CD8-positive, alpha-beta memory T cell (primary cell): ENCODE measurements at regions not wholly inside any gene's neighbourhood (a gene's known extent, or its start where the extent isn't known, plus 50 kb on each side); places are given as distances from the start of the nearest gene placed in this dataset.

Experiments used
- CTCF ChIA-PET: fragments of 350-600 bp; sonication (Branson Sonifier 250); formaldehyde crosslinking; loops from one replicate; lab custom pipeline; 2021; ENCODE audit warnings: antibody characterized with exemption; lab: Charles Lee
- POLR2A ChIA-PET: fragments of 350-600 bp; sonication (Branson Sonifier 250); formaldehyde crosslinking; loops from one replicate; lab custom pipeline; 2021; ENCODE audit warnings: antibody characterized with exemption; lab: Charles Lee
- DNase-seq, 5 donors: peaks; one replicate each; pipeline versions ENCODE4 v3.0.0 to v3.0.0-alpha.2; 2020 to 2022; ENCODE audit warnings: mixed read lengths in 1 of 5
- H3K27ac ChIP-seq: one replicate; pipeline ENCODE4 v1.7.0; 2013; ENCODE audit warnings: low read depth, mild to moderate bottlenecking, low read length, moderate library complexity
- H3K27me3 ChIP-seq: 2 replicates; pipeline ENCODE4 v1.7.0; 2013; ENCODE audit warnings: low read length, mild to moderate bottlenecking; ENCODE audit not compliant: insufficient read depth, poor library complexity, severe bottlenecking
- H3K36me3 ChIP-seq: 2 replicates; pipeline ENCODE4 v1.7.0; 2013; ENCODE audit warnings: mild to moderate bottlenecking, low read length, moderate library complexity; ENCODE audit not compliant: insufficient read depth
- H3K4me1 ChIP-seq: 2 replicates; pipeline ENCODE4 v1.7.0; 2013; ENCODE audit warnings: mild to moderate bottlenecking, low read length, moderate library complexity; ENCODE audit not compliant: insufficient read depth
- H3K4me3 ChIP-seq: 2 replicates; pipeline ENCODE4 v1.7.0; 2013; ENCODE audit warnings: mild to moderate bottlenecking, low read length
- H3K9me3 ChIP-seq: 2 replicates; pipeline ENCODE4 v1.7.0; 2013; ENCODE audit warnings: mild to moderate bottlenecking, low read length
- H3K27ac Mint-ChIP-seq, 8 donors: one replicate each; pipeline ENCODE4 v1.8.0; 2020 to 2021; ENCODE audit warnings: mixed read lengths in 8 of 8, mild to moderate bottlenecking in 6 of 8, inconsistent platforms in 3 of 8, moderate library complexity in 3 of 8
- H3K27me3 Mint-ChIP-seq, 2 donors: one replicate each; pipeline ENCODE4 v1.8.0; 2020 to 2021; ENCODE audit warnings: mixed read lengths in 2 of 2, mild to moderate bottlenecking in 1 of 2, moderate library complexity in 1 of 2
- H3K36me3 Mint-ChIP-seq, 3 donors: one replicate each; pipeline ENCODE4 v1.8.0; 2020 to 2021; ENCODE audit warnings: mixed read lengths in 3 of 3, inconsistent platforms in 1 of 3, mild to moderate bottlenecking in 1 of 3
- H3K4me1 Mint-ChIP-seq, 3 donors: one replicate each; pipeline ENCODE4 v1.8.0; 2020 to 2021; ENCODE audit warnings: mixed read lengths in 3 of 3, inconsistent platforms in 1 of 3, mild to moderate bottlenecking in 1 of 3
- H3K4me3 Mint-ChIP-seq, 7 donors: one replicate each; pipeline ENCODE4 v1.8.0; 2020 to 2021; ENCODE audit warnings: mixed read lengths in 7 of 7, mild to moderate bottlenecking in 6 of 7, moderate library complexity in 4 of 7, inconsistent platforms in 2 of 7
- H3K9me3 Mint-ChIP-seq, 5 donors: one replicate each; pipeline ENCODE4 v1.8.0; 2020 to 2022; ENCODE audit warnings: mixed read lengths in 5 of 5, mild to moderate bottlenecking in 3 of 5, moderate library complexity in 2 of 5, inconsistent platforms in 1 of 5

- Histone ChIP-seq H3K4me1 (no peaks in the 10 kb centered on the region), H3K36me3 (no peaks in the 10 kb centered on the region), H3K4me3 (no peak overlapping the region), H3K27me3 (no peaks in the 10 kb centered on the region), H3K27ac (no peak overlapping the region), H3K9me3 (no peaks in the 10 kb centered on the region)
- peaks cover 0 to 6% (median 2%) of the 10 kb centered on the region in 5 donors for H3K9me3 Mint-ChIP-seq
- ChIA-PET POLR2A (no interaction called here), CTCF (no interaction called here)
- no peak for DNase-seq
- H3K36me3 Mint-ChIP-seq: no peaks in the 10 kb centered on the region
- H3K4me1 Mint-ChIP-seq: no peaks in the 10 kb centered on the region
- H3K4me3 Mint-ChIP-seq: no peak overlapping the region
- peaks cover 0 to 2% of the 10 kb centered on the region in 2 donors for H3K27me3 Mint-ChIP-seq
- H3K27ac Mint-ChIP-seq: no peak overlapping the region
Measured at GRCh38 chr12:118715647-118716046, 265.7 kb upstream of the SRRM4 start.

- Mint-ChIP-seq H3K4me1 (no peaks in the 10 kb centered on the region), H3K27ac (no peak overlapping the region)
- CTCF ChIA-PET: no interaction called here
Measured at GRCh38 chr12:118727196-118727978, 254.0 kb upstream of the SRRM4 start.

GRCh38 chr12:118727979-118728366 is 253.4 kb upstream of the SRRM4 start:
- Histone ChIP-seq H3K27ac (no peak overlapping the region), H3K36me3 (no peaks in the 10 kb centered on the region), H3K4me1 (no peaks in the 10 kb centered on the region), H3K9me3 (no peaks in the 10 kb centered on the region), H3K4me3 (no peak overlapping the region), H3K27me3 (no peaks in the 10 kb centered on the region)
- ChIA-PET CTCF (no interaction called here), POLR2A (no interaction called here)
- H3K9me3 Mint-ChIP-seq: peaks cover 0 to 8% (median 0%) of the 10 kb centered on the region in 5 donors
- H3K27me3 Mint-ChIP-seq: peaks cover 0 to 1% of the 10 kb centered on the region in 2 donors
- no peak overlapping the region for H3K4me3 Mint-ChIP-seq
- no peak for DNase-seq
- H3K27ac Mint-ChIP-seq: no peak overlapping the region
- H3K4me1 Mint-ChIP-seq: no peaks in the 10 kb centered on the region
- H3K36me3 Mint-ChIP-seq: no peaks in the 10 kb centered on the region

More at GRCh38 chr12:118727196-118727978, 254.0 kb upstream of the SRRM4 start:
- peaks cover 0 to 1% of the 10 kb centered on the region in 2 donors for H3K27me3 Mint-ChIP-seq
- Histone ChIP-seq H3K27me3 (no peaks in the 10 kb centered on the region), H3K4me1 (no peaks in the 10 kb centered on the region), H3K27ac (no peak overlapping the region), H3K36me3 (no peaks in the 10 kb centered on the region), H3K9me3 (no peaks in the 10 kb centered on the region), H3K4me3 (no peak overlapping the region)
- POLR2A ChIA-PET: no interaction called here
- DNase-seq: no peak
- H3K4me3 Mint-ChIP-seq: no peak overlapping the region
- no peaks in the 10 kb centered on the region for H3K36me3 Mint-ChIP-seq
- peaks cover 0 to 8% (median 0%) of the 10 kb centered on the region in 5 donors for H3K9me3 Mint-ChIP-seq

- H3K4me3 Mint-ChIP-seq: no peak overlapping the region
- H3K4me3 ChIP-seq: no peak overlapping the region
- peaks cover 0 to 8% (median 5%) of the 10 kb centered on the region in 5 donors for H3K9me3 Mint-ChIP-seq
- no peaks in the 10 kb centered on the region for H3K27me3 ChIP-seq
- no peak for DNase-seq
- no peak overlapping the region for H3K27ac ChIP-seq
- H3K36me3 ChIP-seq: no peaks in the 10 kb centered on the region
- no peak overlapping the region for H3K27ac Mint-ChIP-seq
- peaks cover 0 to 2% of the 10 kb centered on the region in 2 donors for H3K27me3 Mint-ChIP-seq
- no peaks in the 10 kb centered on the region for H3K36me3 Mint-ChIP-seq
- H3K9me3 ChIP-seq: no peaks in the 10 kb centered on the region
- no peaks in the 10 kb centered on the region for H3K4me1 ChIP-seq
- ChIA-PET CTCF (no interaction called here), POLR2A (no interaction called here)
- no peaks in the 10 kb centered on the region for H3K4me1 Mint-ChIP-seq
Measured at GRCh38 chr12:118734266-118734665, 247.1 kb upstream of the SRRM4 start.

GRCh38 chr12:118737985-118738540 is 243.3 kb upstream of the SRRM4 start:
- Mint-ChIP-seq H3K27me3 (peaks cover 0 to 2% of the 10 kb centered on the region in 2 donors), H3K4me1 (no peaks in the 10 kb centered on the region), H3K4me3 (no peak overlapping the region), H3K9me3 (peaks cover 0 to 8% (median 5%) of the 10 kb centered on the region in 5 donors), H3K36me3 (no peaks in the 10 kb centered on the region), H3K27ac (no peak overlapping the region)
- ChIA-PET POLR2A (no interaction called here), CTCF (no interaction called here)
- Histone ChIP-seq H3K9me3 (no peaks in the 10 kb centered on the region), H3K27ac (no peak overlapping the region), H3K4me3 (no peak overlapping the region), H3K36me3 (no peaks in the 10 kb centered on the region), H3K4me1 (no peaks in the 10 kb centered on the region), H3K27me3 (no peaks in the 10 kb centered on the region)
- DNase-seq: no peak

GRCh38 chr12:118741194-118741593 is 240.1 kb upstream of the SRRM4 start:
- Mint-ChIP-seq H3K4me1 (no peaks in the 10 kb centered on the region), H3K27me3 (peaks cover 0 to 2% of the 10 kb centered on the region in 2 donors), H3K27ac (no peak overlapping the region), H3K36me3 (no peaks in the 10 kb centered on the region), H3K9me3 (peaks cover 0 to 8% (median 6%) of the 10 kb centered on the region in 5 donors), H3K4me3 (no peak overlapping the region)
- Histone ChIP-seq H3K27ac (no peak overlapping the region), H3K27me3 (no peaks in the 10 kb centered on the region), H3K36me3 (no peaks in the 10 kb centered on the region), H3K4me1 (no peaks in the 10 kb centered on the region), H3K9me3 (no peaks in the 10 kb centered on the region), H3K4me3 (no peak overlapping the region)
- POLR2A ChIA-PET: no interaction called here
- CTCF ChIA-PET: no interaction called here
- no peak for DNase-seq

- H3K9me3 ChIP-seq: no peaks in the 10 kb centered on the region
- no peak overlapping the region for H3K4me3 ChIP-seq
- no peaks in the 10 kb centered on the region for H3K36me3 ChIP-seq
- Mint-ChIP-seq H3K4me3 (no peak overlapping the region), H3K4me1 (no peaks in the 10 kb centered on the region), H3K9me3 (peaks cover 0 to 8% (median 3%) of the 10 kb centered on the region in 5 donors), H3K27ac (no peak overlapping the region), H3K27me3 (no peaks in the 10 kb centered on the region), H3K36me3 (no peaks in the 10 kb centered on the region)
- DNase-seq: no peak
- ChIA-PET POLR2A (no interaction called here), CTCF (no interaction called here)
- no peaks in the 10 kb centered on the region for H3K4me1 ChIP-seq
- H3K27ac ChIP-seq: no peak overlapping the region
- no peaks in the 10 kb centered on the region for H3K27me3 ChIP-seq
Measured at GRCh38 chr12:118742431-118742830, 238.9 kb upstream of the SRRM4 start.

GRCh38 chr12:118743896-118744700 is 237.2 kb upstream of the SRRM4 start:
- H3K9me3 ChIP-seq: no peaks in the 10 kb centered on the region

More at GRCh38 chr12:118743896-118744700, 237.2 kb upstream of the SRRM4 start:
- no peak overlapping the region for H3K4me3 ChIP-seq
- H3K9me3 Mint-ChIP-seq: peaks cover 0 to 5% (median 2%) of the 10 kb centered on the region in 5 donors
- no peaks in the 10 kb centered on the region for H3K36me3 ChIP-seq
- H3K36me3 Mint-ChIP-seq: no peaks in the 10 kb centered on the region
- H3K27ac ChIP-seq: no peak overlapping the region
- ChIA-PET POLR2A (no interaction called here), CTCF (no interaction called here)
- DNase-seq: no peak
- H3K4me1 ChIP-seq: no peaks in the 10 kb centered on the region
- H3K4me1 Mint-ChIP-seq: no peaks in the 10 kb centered on the region
- H3K27me3 Mint-ChIP-seq: no peaks in the 10 kb centered on the region
- H3K4me3 Mint-ChIP-seq: no peak overlapping the region
- H3K27me3 ChIP-seq: no peaks in the 10 kb centered on the region
- H3K27ac Mint-ChIP-seq: no peak overlapping the region
